A549 (cell line): ENCODE measurements at regions not wholly inside any gene's neighbourhood (a gene's known extent, or its start where the extent isn't known, plus 50 kb on each side); places are given as distances from the start of the nearest gene placed in this dataset.

ENCODE experiments used
- BCL3 ChIP-seq: fragments of >200 bp; sonication (Bioruptor Twin); formaldehyde crosslinking; IDR thresholded peaks from 3 replicates; pipeline ENCODE4 v1.6.1; 2016
- CTCF ChIP-seq: fragments of >200 bp; sonication (Bioruptor Twin); formaldehyde crosslinking; IDR thresholded peaks from 3 replicates; pipeline ENCODE4 v1.5.1; 2016
- EHMT2 ChIP-seq: fragments of 200-600 bp; sonication (generic); IDR thresholded peaks from 2 replicates; pipeline ENCODE4 v1.6.1; 2016; ENCODE audit warnings: antibody characterized with exemption, low read depth, mild to moderate bottlenecking, moderate library complexity
- MAFK ChIP-seq: fragments of 450-650 bp; IDR thresholded peaks from 2 replicates; pipeline ENCODE4 v1.6.1; 2014; ENCODE audit not compliant: partially characterized antibody
- MAZ ChIP-seq: fragments of 150-350 bp; IDR thresholded peaks from 2 replicates; pipeline ENCODE4 v1.6.1; 2014; ENCODE audit warnings: antibody characterized with exemption, low read depth, low read length, borderline replicate concordance
- PHF8 ChIP-seq: fragments of 200-600 bp; sonication (generic); IDR thresholded peaks from 2 replicates; pipeline ENCODE4 v1.6.1; 2016; ENCODE audit warnings: low read depth, mild to moderate bottlenecking, antibody characterized with exemption, moderate library complexity, borderline replicate concordance
- POLR2A ChIP-seq: IDR thresholded peaks from 2 replicates; pipeline ENCODE4 v1.6.1; 2012; ENCODE audit warnings: mild to moderate bottlenecking, low read length
- RAD21 ChIP-seq, 2 experiments: fragments of >200 bp in 1 of 2; sonication (Bioruptor Twin) in 1 of 2; formaldehyde crosslinking in 1 of 2; IDR thresholded peaks in 1 of 2; conservative IDR thresholded peaks in 1 of 2; 2 replicates in 1 of 2; 3 replicates in 1 of 2; pipeline ENCODE4 v1.6.1; 2012 to 2018; ENCODE audit warnings: inconsistent platforms in 1 of 2
- USF2 ChIP-seq: fragments of 450-650 bp; IDR thresholded peaks from 2 replicates; pipeline ENCODE4 v1.6.1; 2014; ENCODE audit warnings: antibody characterized with exemption

- no peak for TF ChIP-seq POLR2A
- no peak for TF ChIP-seq CTCF
- TF ChIP-seq EHMT2: no peak
- no peak for TF ChIP-seq MAFK
- no peak for TF ChIP-seq MAZ
- no peak for TF ChIP-seq USF2
- no peak for TF ChIP-seq RAD21 (conservative IDR thresholded peaks at IDR 0.05 in 1 of 2, IDR thresholded peaks at IDR 0.05 in 1 of 2)
- TF ChIP-seq PHF8: no peak
- TF ChIP-seq BCL3: no peak
These were observed 154.1 kb upstream of the TMEM106B start for GRCh38 chr7:12056977-12057376.
